ENCODE measurements at regions not wholly inside any gene's neighbourhood (a gene's known extent, or its start where the extent isn't known, plus 50 kb on each side); places are given as distances from the start of the nearest gene placed in this dataset.

- no peak for DNase-seq (ENCODE audit: low spot score)
Observed at GRCh38 chr10:124227988-124228387, 134.6 kb upstream of the CHST15 start.

- no peak for DNase-seq (ENCODE audit: low spot score)
Observed at GRCh38 chr10:124227055-124227975, 133.9 kb upstream of the CHST15 start.

GRCh38 chr10:124226271-124227054, 133.1 kb upstream of the CHST15 start:
- no peak for DNase-seq (ENCODE audit: low spot score)

- no peak for DNase-seq (ENCODE audit: low spot score)
Observed at GRCh38 chr10:124225467-124226270, 132.3 kb upstream of the CHST15 start.

- no peak for DNase-seq (ENCODE audit: low spot score)
Observed at GRCh38 chr10:124225029-124225466, 131.7 kb upstream of the CHST15 start.

- DNase-seq (ENCODE audit: low spot score), result peak; percentile 21
Observed at GRCh38 chr10:124224331-124225028, 131.1 kb upstream of the CHST15 start.

- no peak for DNase-seq (ENCODE audit: low spot score)
Observed at GRCh38 chr10:124223711-124224085, 130.3 kb upstream of the CHST15 start.

- no peak for DNase-seq (ENCODE audit: low spot score)
Observed at GRCh38 chr10:124222988-124223710, 129.8 kb upstream of the CHST15 start.

GRCh38 chr10:124222318-124222987, 129.1 kb upstream of the CHST15 start:
- no peak for DNase-seq (ENCODE audit: low spot score)

GRCh38 chr10:124221356-124222317, 128.2 kb upstream of the CHST15 start:
- DNase-seq (ENCODE audit: low spot score), result peak; percentile 64

- no peak for DNase-seq (ENCODE audit: low spot score)
Observed at GRCh38 chr10:124220971-124221355, 127.6 kb upstream of the CHST15 start.

GRCh38 chr10:124220547-124220946, 127.1 kb upstream of the CHST15 start:
- no peak for DNase-seq (ENCODE audit: low spot score)

- no peak for DNase-seq (ENCODE audit: low spot score)
Observed at GRCh38 chr10:124219655-124220054, 126.3 kb upstream of the CHST15 start.

- DNase-seq (ENCODE audit: low spot score), result no peak
Observed at GRCh38 chr10:124219062-124219461, 125.7 kb upstream of the CHST15 start.

- no peak for DNase-seq (ENCODE audit: low spot score)
Observed at GRCh38 chr10:124217906-124218804, 124.8 kb upstream of the CHST15 start.

- DNase-seq (ENCODE audit: low spot score), result no peak
Observed at GRCh38 chr10:124217031-124217430, 123.6 kb upstream of the CHST15 start.

GRCh38 chr10:124214610-124215375, 121.4 kb upstream of the CHST15 start:
- no peak for DNase-seq (ENCODE audit: low spot score)
